Lower leg skin (tissue), 4 donors: ENCODE measurements at regions not wholly inside any gene's neighbourhood (a gene's known extent, or its start where the extent isn't known, plus 50 kb on each side); places are given as distances from the start of the nearest gene placed in this dataset.

Experiments used
- DNase-seq, 2 donors: peaks; one replicate each; pipeline ENCODE4 v3.0.0-alpha.2; 2019; ENCODE audit warnings: low spot score in 2 of 2
- H3K4me3 ChIP-seq: fragments of 200-600 bp; sonication (generic); 2 replicates; pipeline ENCODE4 v1.5.1; 2017; ENCODE audit warnings: mild to moderate bottlenecking, low read depth; ENCODE audit not compliant: poor library complexity, severe bottlenecking
- CTCF ChIP-seq, 3 donors: fragments of 450-650 bp; IDR thresholded peaks; one replicate each; pipeline ENCODE4 v1.5.1; 2016; ENCODE audit warnings: antibody characterized with exemption in 3 of 3, mild to moderate bottlenecking in 3 of 3, moderate library complexity in 2 of 3
- POLR2A ChIP-seq, 2 donors: fragments of 450-650 bp; IDR thresholded peaks; one replicate each; pipeline ENCODE4 v1.6.1; 2016 to 2017; ENCODE audit warnings: antibody characterized with exemption in 2 of 2, mild to moderate bottlenecking in 1 of 2, moderate library complexity in 1 of 2
- WGBS, 2 donors: methylation state at CpG; one replicate each; pipeline ENCODE4 v1.1.5; 2018; 5-methylcytosine and 5-hydroxymethylcytosine counted together
- intact Hi-C: fragments of 100-400 bp; cut with DNase I; formaldehyde crosslinking; loops from one replicate; pipeline ENCODE4 v1.15.0; 2023; ENCODE audit warnings: low total_unique reads

DNA sequence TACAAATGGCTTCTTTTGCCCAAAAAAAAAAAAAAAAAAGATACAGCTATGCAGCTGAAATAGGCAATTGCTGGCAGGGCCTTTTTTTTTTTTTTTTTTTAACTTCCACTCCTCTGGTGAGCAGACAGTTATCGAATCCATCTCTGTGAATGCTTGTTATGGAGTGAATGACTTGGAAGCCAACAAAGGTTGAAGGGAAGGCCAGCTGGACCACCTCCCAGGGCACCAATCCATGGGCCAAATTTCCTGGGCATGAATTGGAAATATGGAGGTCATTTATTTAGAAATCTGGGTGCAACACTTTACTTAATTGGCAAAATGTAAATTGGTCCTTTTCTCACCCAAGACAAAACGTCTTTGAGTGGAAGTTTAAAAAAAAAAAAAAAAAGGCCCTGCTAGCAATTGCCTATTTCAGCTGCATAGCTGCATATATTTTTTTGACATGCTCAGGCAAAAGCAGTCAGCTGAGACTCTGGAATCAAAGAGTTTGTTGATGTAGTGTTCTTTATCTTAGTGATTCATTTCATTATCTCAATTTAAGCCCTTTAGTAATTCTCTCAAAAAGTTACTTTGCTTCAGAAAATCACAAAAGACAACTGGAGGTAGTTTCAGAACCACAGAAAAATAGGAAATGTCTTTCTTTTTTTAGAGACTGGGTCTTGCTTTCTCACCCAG is 392.2 kb upstream of the KLF4 start:
- TF ChIP-seq CTCF (IDR thresholded peaks at IDR 0.05): no peak
- TF ChIP-seq POLR2A (IDR thresholded peaks at IDR 0.05): no peak
- DNase-seq: no peak
- H3K4me3 ChIP-seq: no peak overlapping the region
- 26 to 38% methylated on average over 2 of the region's 2 CpGs for WGBS, 2 donors
- intact Hi-C loops: no loop called here

DNA sequence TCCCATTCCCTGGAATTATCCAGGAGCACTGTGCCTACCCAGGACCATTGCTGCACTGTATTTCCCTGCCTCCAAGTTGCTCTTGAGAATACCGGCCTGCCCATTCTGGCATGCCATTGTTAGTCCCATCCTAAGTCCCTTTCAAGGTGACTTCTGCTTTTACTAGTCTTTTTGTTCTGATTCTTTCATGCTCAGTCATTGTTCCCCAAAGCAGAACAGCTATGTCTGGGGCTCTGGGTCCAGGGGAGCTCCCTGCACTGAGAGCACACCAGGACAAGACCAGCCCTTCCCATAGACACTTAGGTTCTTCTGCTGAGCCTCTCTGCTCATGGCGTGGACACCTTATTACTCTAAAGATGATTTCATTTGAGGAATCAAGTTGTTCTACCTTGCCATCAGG is 388.9 kb upstream of the KLF4 start:
- no peak overlapping the region for H3K4me3 ChIP-seq
- 94 to 100% methylated on average over 2 of the region's 2 CpGs for WGBS, 2 donors
- TF ChIP-seq POLR2A (IDR thresholded peaks at IDR 0.05) (no peak), CTCF (IDR thresholded peaks at IDR 0.05) (no peak)
- intact Hi-C loops: no loop called here
- no peak for DNase-seq

DNA sequence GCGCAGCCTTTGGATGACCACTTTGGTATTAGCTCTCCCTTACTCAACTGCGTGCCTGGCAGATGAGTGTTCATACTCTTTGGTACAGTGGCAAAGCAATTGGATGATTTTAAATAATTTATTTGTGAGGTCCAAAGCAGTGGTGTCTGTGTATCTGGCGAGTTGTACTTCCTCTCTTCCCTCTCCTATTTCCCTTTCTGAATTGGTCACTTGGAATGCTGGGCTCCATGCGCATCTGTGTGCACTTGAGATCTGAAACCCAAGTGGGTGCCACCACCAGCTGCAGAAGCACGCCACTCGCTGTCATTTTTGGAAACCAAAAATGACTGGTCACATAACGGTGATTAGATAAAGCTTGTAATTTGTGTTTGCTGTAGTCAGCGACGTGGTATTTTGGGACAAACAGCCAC is 386.0 kb upstream of the KLF4 start:
- no peak overlapping the region for H3K4me3 ChIP-seq
- TF ChIP-seq CTCF (IDR thresholded peaks at IDR 0.05) (no peak), POLR2A (IDR thresholded peaks at IDR 0.05) (no peak)
- 89 to 90% methylated on average over 9 of the region's 9 CpGs for WGBS, 2 donors
- no peak for DNase-seq
- intact Hi-C loops: no loop called here

GRCh38 chr9:107874591-107875369 is 385.2 kb upstream of the KLF4 start:
- WGBS, 2 donors: 77 to 82% methylated on average over 14 of the region's 14 CpGs
- TF ChIP-seq CTCF (IDR thresholded peaks at IDR 0.05) (no peak), POLR2A (IDR thresholded peaks at IDR 0.05) (no peak)
- intact Hi-C loops: no loop called here
- DNase-seq: no peak
- no peak overlapping the region for H3K4me3 ChIP-seq

DNA sequence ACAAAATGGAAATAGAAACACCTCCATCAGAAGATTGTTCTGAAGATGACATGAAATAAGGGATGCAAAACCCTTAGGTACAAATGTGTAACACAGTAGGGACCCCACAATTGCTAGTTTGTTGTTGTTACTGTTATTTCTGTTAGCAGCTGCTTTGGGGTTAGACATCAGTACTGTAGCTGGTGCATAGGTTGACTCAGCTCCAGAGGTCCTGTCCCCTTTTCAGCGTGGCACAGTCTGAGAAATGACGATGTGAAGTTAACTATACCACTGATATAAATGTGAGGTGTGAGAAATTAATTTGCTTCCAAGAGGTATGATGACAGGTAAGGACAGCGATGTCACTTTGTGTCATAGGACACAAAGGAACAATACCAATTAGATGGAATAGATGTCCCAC is 384.6 kb upstream of the KLF4 start:
- no peak for TF ChIP-seq CTCF (IDR thresholded peaks at IDR 0.05)
- no peak for TF ChIP-seq POLR2A (IDR thresholded peaks at IDR 0.05)
- no peak overlapping the region for H3K4me3 ChIP-seq
- whole genome bisulfite sequencing, 2 donors: 91 to 95% methylated on average over 3 of the region's 3 CpGs
- intact Hi-C loops: no loop called here
- no peak for DNase-seq
